Islet precursor cell (in vitro differentiated cells): ENCODE measurements at regions not wholly inside any gene's neighbourhood (a gene's known extent, or its start where the extent isn't known, plus 50 kb on each side); places are given as distances from the start of the nearest gene placed in this dataset.

Experiments
- DNase-seq: peaks from one replicate; pipeline ENCODE4 v3.0.0-alpha.2; 2018

- no peak for DNase-seq
Measured at GRCh38 chr2:78873526-78873925, 152.0 kb upstream of the REG3G start.

- no peak for DNase-seq
Measured at GRCh38 chr2:78876316-78876688, 149.2 kb upstream of the REG3G start.

- no peak for DNase-seq
Measured at GRCh38 chr2:78887446-78887845, 138.1 kb upstream of the REG3G start.

- DNase-seq = no peak
Measured at GRCh38 chr2:78890935-78891334, 134.6 kb upstream of the REG3G start.

GRCh38 chr2:78892295-78892694, 133.2 kb upstream of the REG3G start:
- DNase-seq = no peak

- no peak for DNase-seq
Measured at GRCh38 chr2:78895022-78895421, 130.5 kb upstream of the REG3G start.

GRCh38 chr2:78896536-78896935, 129.0 kb upstream of the REG3G start:
- no peak for DNase-seq

GRCh38 chr2:78907089-78907488, 118.4 kb upstream of the REG3G start:
- DNase-seq = no peak

- DNase-seq = peak; percentile 57
Measured at GRCh38 chr2:78908973-78909372, 116.5 kb upstream of the REG3G start.

GRCh38 chr2:78910376-78910775, 115.1 kb upstream of the REG3G start:
- DNase-seq = no peak

- DNase-seq = no peak
Measured at GRCh38 chr2:78913257-78913656, 112.2 kb upstream of the REG3G start.

- no peak for DNase-seq
Measured at GRCh38 chr2:78925258-78925657, 100.2 kb upstream of the REG3G start.

- DNase-seq = no peak
Measured at GRCh38 chr2:78928502-78928901, 97.0 kb upstream of the REG3G start.

- no peak for DNase-seq
Measured at GRCh38 chr2:78940998-78941397, 84.5 kb upstream of the REG3G start.

GRCh38 chr2:78941751-78942150, 83.8 kb upstream of the REG3G start:
- no peak for DNase-seq

GRCh38 chr2:78963881-78964280, 61.6 kb upstream of the REG3G start:
- DNase-seq = no peak

GRCh38 chr2:78967294-78967693, 58.2 kb upstream of the REG3G start:
- DNase-seq = no peak

GRCh38 chr2:78973630-78974029, 51.9 kb upstream of the REG3G start:
- DNase-seq = no peak
